Smooth muscle cell (in vitro differentiated cells): ENCODE measurements at regions not wholly inside any gene's neighbourhood (a gene's known extent, or its start where the extent isn't known, plus 50 kb on each side); places are given as distances from the start of the nearest gene placed in this dataset.

Source experiments
- DNase-seq: peaks from one replicate; lab custom pipeline; 2025; ENCODE audit not compliant: unreplicated experiment; lab: John Stamatoyannopoulos, UW
- H2AFZ ChIP-seq: fragments of 200-600 bp; sonication (generic); 2 replicates; pipeline ENCODE4 v1.6.0; 2016; ENCODE audit warnings: antibody characterized with exemption, low read depth, mild to moderate bottlenecking
- H3F3A ChIP-seq: fragments of 200-600 bp; sonication (generic); 2 replicates; pipeline ENCODE4 v1.6.0; 2017; ENCODE audit warnings: antibody characterized with exemption, low read depth
- H3K27ac ChIP-seq: fragments of 200-600 bp; sonication (generic); 2 replicates; pipeline ENCODE4 v1.5.1; 2016; ENCODE audit warnings: low read depth, mild to moderate bottlenecking
- H3K27me3 ChIP-seq: fragments of 200-600 bp; sonication (generic); 2 replicates; pipeline ENCODE4 v1.6.1; 2016; ENCODE audit warnings: low read depth, mild to moderate bottlenecking
- H3K36me3 ChIP-seq: fragments of 200-600 bp; sonication (generic); 2 replicates; pipeline ENCODE4 v1.5.1; 2016; ENCODE audit warnings: low read depth
- H3K4me1 ChIP-seq: fragments of 200-600 bp; sonication (generic); 2 replicates; pipeline ENCODE4 v1.5.1; 2016; ENCODE audit warnings: low read depth
- H3K4me2 ChIP-seq: fragments of 200-600 bp; sonication (generic); 2 replicates; pipeline ENCODE4 v1.6.0; 2016; ENCODE audit warnings: mild to moderate bottlenecking
- H3K4me3 ChIP-seq: fragments of 200-600 bp; sonication (generic); 2 replicates; pipeline ENCODE4 v1.5.1; 2016; ENCODE audit warnings: mild to moderate bottlenecking
- H3K79me2 ChIP-seq: fragments of 200-600 bp; sonication (generic); 2 replicates; pipeline ENCODE4 v1.6.0; 2016; ENCODE audit warnings: low read depth, mild to moderate bottlenecking
- H3K9ac ChIP-seq: fragments of 200-600 bp; sonication (generic); 2 replicates; pipeline ENCODE4 v1.6.0; 2016; ENCODE audit warnings: low read depth
- H3K9me3 ChIP-seq: fragments of 200-600 bp; sonication (generic); replicated peaks from 2 replicates; pipeline ENCODE4 v1.5.1; 2016; ENCODE audit warnings: low read depth
- H4K20me1 ChIP-seq: fragments of 200-600 bp; sonication (generic); 2 replicates; pipeline ENCODE4 v1.6.0; 2016; ENCODE audit warnings: low read depth
- CTCF ChIP-seq: fragments of 200-600 bp; sonication (generic); IDR thresholded peaks from 2 replicates; pipeline ENCODE4 v1.5.1; 2017; ENCODE audit warnings: borderline replicate concordance, mild to moderate bottlenecking, antibody characterized with exemption; ENCODE audit not compliant: insufficient read depth, poor library complexity, severe bottlenecking
- WGBS: methylation state at CpG from one replicate; pipeline ENCODE4 v1.1.7; 2016; ENCODE audit warnings: low lambda C conversion rate; 5-methylcytosine and 5-hydroxymethylcytosine counted together

DNA sequence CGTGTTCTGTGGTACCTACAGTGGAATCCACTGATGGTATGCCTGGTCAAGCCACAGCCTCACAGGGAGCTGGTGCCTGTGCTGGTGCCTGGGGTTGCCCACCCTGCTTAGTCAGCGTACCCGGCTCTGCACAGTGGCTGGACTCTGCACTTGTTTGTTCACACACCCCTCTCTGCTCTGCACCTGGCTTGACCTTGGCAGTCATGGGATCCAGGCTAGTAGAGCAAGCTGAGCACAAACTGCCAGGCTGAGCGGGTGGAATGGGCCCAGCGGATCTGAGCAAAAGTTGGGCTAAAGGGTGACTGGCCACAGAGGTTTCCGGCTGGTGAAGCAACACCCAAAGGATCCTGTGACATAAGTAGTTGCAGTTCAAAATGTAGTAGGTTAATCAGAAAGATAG is 163.5 kb downstream of the CDH19 start:
- no peak for DNase-seq
- no peaks in the 10 kb centered on the region for H3K79me2 ChIP-seq
- H3K9me3 ChIP-seq, result no peaks in the 10 kb centered on the region
- TF ChIP-seq CTCF, result no peak
- no peaks in the 10 kb centered on the region for H4K20me1 ChIP-seq
- H3K27me3 ChIP-seq, result no peaks in the 10 kb centered on the region
- H3F3A ChIP-seq, result no peaks in the 10 kb centered on the region
- 94% methylated on average over 6 of the region's 6 CpGs for WGBS
- no peak overlapping the region for H3K4me3 ChIP-seq
- no peak overlapping the region for H3K4me2 ChIP-seq
- no peak overlapping the region for H3K9ac ChIP-seq
- H2AFZ ChIP-seq, result no peak overlapping the region
- H3K36me3 ChIP-seq, result no peaks in the 10 kb centered on the region
- no peak overlapping the region for H3K27ac ChIP-seq
- no peaks in the 10 kb centered on the region for H3K4me1 ChIP-seq

DNA sequence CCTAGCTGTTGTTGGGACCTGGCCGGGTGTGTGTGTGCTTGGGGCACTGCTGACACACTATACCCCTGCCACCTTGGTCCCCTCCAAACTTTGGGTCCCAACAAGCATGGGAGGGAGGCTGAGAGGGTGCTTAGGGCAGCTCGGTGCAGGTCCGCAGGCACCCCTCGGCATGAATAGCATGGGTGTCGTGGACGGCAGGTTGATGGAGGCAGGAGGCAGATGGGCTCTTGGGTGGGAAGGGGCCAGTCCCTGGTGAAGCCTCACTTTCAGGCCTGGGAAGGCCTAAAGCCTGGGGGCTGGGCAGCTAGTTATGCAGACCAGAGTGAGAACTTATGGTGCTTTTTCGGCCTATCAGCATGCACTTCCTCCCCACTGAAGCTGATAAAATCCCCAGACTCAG is 164.2 kb downstream of the CDH19 start:
- Histone ChIP-seq H2AFZ (no peak overlapping the region), H3K4me3 (no peak overlapping the region), H3F3A (no peaks in the 10 kb centered on the region), H4K20me1 (no peaks in the 10 kb centered on the region), H3K4me2 (no peak overlapping the region), H3K9ac (no peak overlapping the region), H3K79me2 (no peaks in the 10 kb centered on the region), H3K27me3 (no peaks in the 10 kb centered on the region), H3K4me1 (no peaks in the 10 kb centered on the region), H3K9me3 (no peaks in the 10 kb centered on the region), H3K27ac (no peak overlapping the region), H3K36me3 (no peaks in the 10 kb centered on the region)
- TF ChIP-seq CTCF, result no peak
- DNase-seq, result no peak
- WGBS, result 91% methylated on average over 7 of the region's 7 CpGs

DNA sequence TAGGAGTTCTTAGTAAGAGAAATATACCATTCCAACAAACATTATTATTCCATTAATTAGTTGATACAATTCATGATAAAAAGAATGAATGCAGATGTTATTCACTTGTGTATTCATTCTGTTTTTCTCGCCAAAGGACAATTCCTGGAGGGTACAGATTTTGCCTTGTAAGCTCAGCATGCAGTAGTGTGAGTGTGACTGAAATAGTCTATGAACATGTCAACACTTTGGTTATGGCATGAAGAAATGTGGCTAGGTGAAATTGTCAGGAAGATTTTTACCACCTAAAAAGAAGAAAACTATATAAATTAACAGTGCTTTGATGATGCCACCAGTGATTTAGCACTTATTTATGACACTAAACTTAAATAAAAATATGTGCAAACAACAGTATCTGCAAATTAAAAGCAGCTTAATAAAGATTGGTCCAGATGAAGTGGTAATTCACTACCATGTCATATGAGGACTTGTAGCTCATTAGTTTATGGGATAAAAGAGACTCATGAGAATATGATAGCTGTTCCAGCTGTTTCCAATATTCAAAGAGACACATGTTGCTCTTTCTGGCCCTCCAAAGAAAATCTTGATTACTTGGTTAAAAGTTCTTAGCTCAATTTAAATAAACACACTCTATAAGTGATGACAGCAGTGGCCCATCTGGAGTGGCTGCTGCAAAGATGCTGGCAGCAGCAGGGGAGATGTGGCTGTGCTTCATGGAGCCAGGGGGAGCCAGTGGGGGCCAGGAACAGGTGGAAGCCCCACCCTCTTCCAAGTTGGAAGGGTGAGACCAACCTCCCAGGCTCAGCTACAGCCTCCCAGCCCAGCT is 165.0 kb downstream of the CDH19 start:
- Histone ChIP-seq H3F3A (no peaks in the 10 kb centered on the region), H2AFZ (no peak overlapping the region), H3K27me3 (no peaks in the 10 kb centered on the region), H3K4me1 (no peaks in the 10 kb centered on the region), H3K9me3 (no peaks in the 10 kb centered on the region), H3K9ac (no peak overlapping the region), H4K20me1 (no peaks in the 10 kb centered on the region), H3K4me3 (no peak overlapping the region), H3K36me3 (no peaks in the 10 kb centered on the region), H3K27ac (no peak overlapping the region), H3K4me2 (no peak overlapping the region), H3K79me2 (no peaks in the 10 kb centered on the region)
- WGBS, result 45% methylated on average over 1 of the region's 1 CpG
- no peak for DNase-seq
- no peak for TF ChIP-seq CTCF

DNA sequence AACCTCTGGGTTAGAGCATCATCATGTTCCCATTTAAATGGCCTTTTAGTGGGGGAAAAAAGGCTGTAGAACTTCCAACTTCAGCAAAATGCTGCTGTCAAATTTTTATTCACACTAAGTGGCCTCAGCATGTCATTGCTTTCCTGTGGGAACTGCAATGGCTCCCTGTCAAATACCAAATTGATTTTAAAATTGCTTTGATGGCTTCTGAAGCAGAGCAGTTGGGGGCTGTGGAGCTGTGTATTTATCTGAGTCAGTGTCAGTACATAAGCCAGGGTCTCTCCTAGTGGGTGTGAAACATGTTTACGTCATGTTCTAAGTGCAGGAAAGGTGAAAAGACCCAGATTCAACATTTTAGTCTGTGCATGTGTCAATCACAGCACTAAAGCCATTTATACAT is 171.3 kb downstream of the CDH19 start:
- 59% methylated on average over 1 of the region's 1 CpG for WGBS
- no peak overlapping the region for H3K9ac ChIP-seq
- no peak overlapping the region for H3K4me2 ChIP-seq
- H3K79me2 ChIP-seq, result no peaks in the 10 kb centered on the region
- TF ChIP-seq CTCF, result no peak
- no peaks in the 10 kb centered on the region for H3K4me1 ChIP-seq
- H2AFZ ChIP-seq, result no peak overlapping the region
- H3K36me3 ChIP-seq, result no peaks in the 10 kb centered on the region
- no peak for DNase-seq
- H3K4me3 ChIP-seq, result no peak overlapping the region
- H4K20me1 ChIP-seq, result no peaks in the 10 kb centered on the region
- H3K9me3 ChIP-seq, result no peaks in the 10 kb centered on the region
- H3K27me3 ChIP-seq, result no peaks in the 10 kb centered on the region
- no peak overlapping the region for H3K27ac ChIP-seq
- no peaks in the 10 kb centered on the region for H3F3A ChIP-seq
